ENCODE measurements at regions not wholly inside any gene's neighbourhood (a gene's known extent, or its start where the extent isn't known, plus 50 kb on each side); places are given as distances from the start of the nearest gene placed in this dataset.

DNA sequence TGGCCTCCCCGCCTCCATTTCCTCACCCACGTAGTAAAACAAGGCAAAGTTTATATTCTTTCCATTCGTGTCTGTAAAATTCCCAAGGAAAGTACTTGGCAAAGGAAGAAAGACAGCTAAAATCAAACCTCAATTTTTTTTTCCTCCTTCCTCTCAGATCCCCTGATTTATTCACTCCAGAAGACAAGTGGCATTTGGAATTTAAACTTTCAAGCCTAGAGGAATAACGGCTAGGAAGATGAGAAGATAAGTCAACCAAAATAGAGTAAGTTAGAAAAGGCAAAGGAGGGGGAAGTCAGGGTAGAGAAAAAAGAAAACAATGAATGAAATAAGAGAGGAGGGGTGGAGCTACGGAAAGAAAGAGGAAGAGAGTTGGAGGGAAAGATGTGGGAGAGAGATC, 198.9 kb upstream of the PIK3C3 start (continued):
- TF ChIP-seq, protein P1, sequence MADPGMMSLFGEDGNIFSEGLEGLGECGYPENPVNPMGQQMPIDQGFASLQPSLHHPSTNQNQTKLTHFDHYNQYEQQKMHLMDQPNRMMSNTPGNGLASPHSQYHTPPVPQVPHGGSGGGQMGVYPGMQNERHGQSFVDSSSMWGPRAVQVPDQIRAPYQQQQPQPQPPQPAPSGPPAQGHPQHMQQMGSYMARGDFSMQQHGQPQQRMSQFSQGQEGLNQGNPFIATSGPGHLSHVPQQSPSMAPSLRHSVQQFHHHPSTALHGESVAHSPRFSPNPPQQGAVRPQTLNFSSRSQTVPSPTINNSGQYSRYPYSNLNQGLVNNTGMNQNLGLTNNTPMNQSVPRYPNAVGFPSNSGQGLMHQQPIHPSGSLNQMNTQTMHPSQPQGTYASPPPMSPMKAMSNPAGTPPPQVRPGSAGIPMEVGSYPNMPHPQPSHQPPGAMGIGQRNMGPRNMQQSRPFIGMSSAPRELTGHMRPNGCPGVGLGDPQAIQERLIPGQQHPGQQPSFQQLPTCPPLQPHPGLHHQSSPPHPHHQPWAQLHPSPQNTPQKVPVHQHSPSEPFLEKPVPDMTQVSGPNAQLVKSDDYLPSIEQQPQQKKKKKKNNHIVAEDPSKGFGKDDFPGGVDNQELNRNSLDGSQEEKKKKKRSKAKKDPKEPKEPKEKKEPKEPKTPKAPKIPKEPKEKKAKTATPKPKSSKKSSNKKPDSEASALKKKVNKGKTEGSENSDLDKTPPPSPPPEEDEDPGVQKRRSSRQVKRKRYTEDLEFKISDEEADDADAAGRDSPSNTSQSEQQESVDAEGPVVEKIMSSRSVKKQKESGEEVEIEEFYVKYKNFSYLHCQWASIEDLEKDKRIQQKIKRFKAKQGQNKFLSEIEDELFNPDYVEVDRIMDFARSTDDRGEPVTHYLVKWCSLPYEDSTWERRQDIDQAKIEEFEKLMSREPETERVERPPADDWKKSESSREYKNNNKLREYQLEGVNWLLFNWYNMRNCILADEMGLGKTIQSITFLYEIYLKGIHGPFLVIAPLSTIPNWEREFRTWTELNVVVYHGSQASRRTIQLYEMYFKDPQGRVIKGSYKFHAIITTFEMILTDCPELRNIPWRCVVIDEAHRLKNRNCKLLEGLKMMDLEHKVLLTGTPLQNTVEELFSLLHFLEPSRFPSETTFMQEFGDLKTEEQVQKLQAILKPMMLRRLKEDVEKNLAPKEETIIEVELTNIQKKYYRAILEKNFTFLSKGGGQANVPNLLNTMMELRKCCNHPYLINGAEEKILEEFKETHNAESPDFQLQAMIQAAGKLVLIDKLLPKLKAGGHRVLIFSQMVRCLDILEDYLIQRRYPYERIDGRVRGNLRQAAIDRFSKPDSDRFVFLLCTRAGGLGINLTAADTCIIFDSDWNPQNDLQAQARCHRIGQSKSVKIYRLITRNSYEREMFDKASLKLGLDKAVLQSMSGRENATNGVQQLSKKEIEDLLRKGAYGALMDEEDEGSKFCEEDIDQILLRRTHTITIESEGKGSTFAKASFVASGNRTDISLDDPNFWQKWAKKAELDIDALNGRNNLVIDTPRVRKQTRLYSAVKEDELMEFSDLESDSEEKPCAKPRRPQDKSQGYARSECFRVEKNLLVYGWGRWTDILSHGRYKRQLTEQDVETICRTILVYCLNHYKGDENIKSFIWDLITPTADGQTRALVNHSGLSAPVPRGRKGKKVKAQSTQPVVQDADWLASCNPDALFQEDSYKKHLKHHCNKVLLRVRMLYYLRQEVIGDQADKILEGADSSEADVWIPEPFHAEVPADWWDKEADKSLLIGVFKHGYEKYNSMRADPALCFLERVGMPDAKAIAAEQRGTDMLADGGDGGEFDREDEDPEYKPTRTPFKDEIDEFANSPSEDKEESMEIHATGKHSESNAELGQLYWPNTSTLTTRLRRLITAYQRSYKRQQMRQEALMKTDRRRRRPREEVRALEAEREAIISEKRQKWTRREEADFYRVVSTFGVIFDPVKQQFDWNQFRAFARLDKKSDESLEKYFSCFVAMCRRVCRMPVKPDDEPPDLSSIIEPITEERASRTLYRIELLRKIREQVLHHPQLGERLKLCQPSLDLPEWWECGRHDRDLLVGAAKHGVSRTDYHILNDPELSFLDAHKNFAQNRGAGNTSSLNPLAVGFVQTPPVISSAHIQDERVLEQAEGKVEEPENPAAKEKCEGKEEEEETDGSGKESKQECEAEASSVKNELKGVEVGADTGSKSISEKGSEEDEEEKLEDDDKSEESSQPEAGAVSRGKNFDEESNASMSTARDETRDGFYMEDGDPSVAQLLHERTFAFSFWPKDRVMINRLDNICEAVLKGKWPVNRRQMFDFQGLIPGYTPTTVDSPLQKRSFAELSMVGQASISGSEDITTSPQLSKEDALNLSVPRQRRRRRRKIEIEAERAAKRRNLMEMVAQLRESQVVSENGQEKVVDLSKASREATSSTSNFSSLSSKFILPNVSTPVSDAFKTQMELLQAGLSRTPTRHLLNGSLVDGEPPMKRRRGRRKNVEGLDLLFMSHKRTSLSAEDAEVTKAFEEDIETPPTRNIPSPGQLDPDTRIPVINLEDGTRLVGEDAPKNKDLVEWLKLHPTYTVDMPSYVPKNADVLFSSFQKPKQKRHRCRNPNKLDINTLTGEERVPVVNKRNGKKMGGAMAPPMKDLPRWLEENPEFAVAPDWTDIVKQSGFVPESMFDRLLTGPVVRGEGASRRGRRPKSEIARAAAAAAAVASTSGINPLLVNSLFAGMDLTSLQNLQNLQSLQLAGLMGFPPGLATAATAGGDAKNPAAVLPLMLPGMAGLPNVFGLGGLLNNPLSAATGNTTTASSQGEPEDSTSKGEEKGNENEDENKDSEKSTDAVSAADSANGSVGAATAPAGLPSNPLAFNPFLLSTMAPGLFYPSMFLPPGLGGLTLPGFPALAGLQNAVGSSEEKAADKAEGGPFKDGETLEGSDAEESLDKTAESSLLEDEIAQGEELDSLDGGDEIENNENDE (IDR thresholded peaks at IDR 0.05; ENCODE audit: insufficient replicate concordance, low read length): no peak
- no peak for TF ChIP-seq RNF2 (IDR thresholded peaks at IDR 0.05; ENCODE audit: borderline replicate concordance, low read depth, low read length, missing control alignments, poor library complexity, severe bottlenecking)

Data from H1 (cell line).